ENCODE measurements at regions not wholly inside any gene's neighbourhood (a gene's known extent, or its start where the extent isn't known, plus 50 kb on each side); places are given as distances from the start of the nearest gene placed in this dataset.

DNA sequence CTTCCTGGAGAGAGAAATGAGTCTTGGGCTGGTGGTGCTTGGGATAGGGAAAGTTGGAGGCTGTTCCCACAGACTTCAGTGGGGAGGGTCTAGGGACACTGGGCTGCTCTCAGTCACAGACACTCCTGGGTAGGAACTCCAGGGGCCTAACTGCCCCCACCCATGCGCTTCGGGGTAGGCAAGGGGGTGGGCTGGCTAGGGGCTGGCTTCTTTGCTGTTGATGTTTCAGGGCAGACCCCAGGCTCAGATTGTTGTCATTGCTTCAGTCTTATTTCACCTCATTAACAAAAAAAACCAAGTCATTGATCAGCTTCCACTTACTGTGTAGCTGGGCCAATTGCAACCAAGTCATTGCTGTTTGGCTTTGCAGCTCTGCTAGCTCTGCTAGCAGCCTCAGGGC is 160.1 kb upstream of the CSF3R start:
- Histone ChIP-seq H3K23ac (ENCODE audit: insufficient read length) (no peak overlapping the region), H3K23me2 (ENCODE audit: low read depth, low read length) (no peaks in the 10 kb centered on the region), H3K4me3 (ENCODE audit: extremely low read depth in 1 of 4, insufficient read depth in 2 of 4, low read depth in 3 of 4, low read length in 4 of 4) (no peak overlapping the region), H4K8ac (ENCODE audit: extremely low read depth, insufficient read depth, low read length) (no peak overlapping the region), H3K4me2 (ENCODE audit: insufficient read depth in 1 of 2, low read depth in 2 of 2, low read length in 2 of 2) (no peak overlapping the region), H3K9ac (replicated peaks in 1 of 4; ENCODE audit: extremely low read depth in 1 of 4, low read depth in 3 of 4, low read length in 3 of 4) (no peak overlapping the region), H3K27ac (ENCODE audit: low read depth, low read length) (no peak overlapping the region; the same call in 1 of the 2 replicates), H3K56ac (replicated peaks; ENCODE audit: insufficient read length, low read depth, low read length) (no peak overlapping the region), H3K4me1 (replicated peaks in 1 of 4; ENCODE audit: control insufficient read depth in 3 of 4, insufficient read depth in 4 of 4, low read length in 3 of 4) (peaks cover 0 to 3% (median 3%) of the 10 kb centered on the region in 4 experiments; a peak in 3 of 7 replicates), H2BK5ac (ENCODE audit: low read depth, low read length) (no peak overlapping the region), H3K4ac (replicated peaks; ENCODE audit: insufficient read length, low read depth, low read length) (no peak overlapping the region), H4K91ac (replicated peaks; ENCODE audit: insufficient read length, low read length) (no peak overlapping the region), H2BK15ac (ENCODE audit: low read length) (no peak overlapping the region), H3K27me3 (replicated peaks in 1 of 4; ENCODE audit: control insufficient read depth in 3 of 4, extremely low read depth in 1 of 4, insufficient read depth in 3 of 4, low read length in 3 of 4) (no peaks in the 10 kb centered on the region), H2BK120ac (replicated peaks; ENCODE audit: low read depth, low read length) (no peak overlapping the region), H4K20me1 (replicated peaks in 1 of 2; ENCODE audit: control insufficient read depth in 1 of 2, insufficient read depth in 2 of 2, low read length in 2 of 2) (no peaks in the 10 kb centered on the region), H4K5ac (ENCODE audit: insufficient read length, low read depth, low read length) (no peak overlapping the region), H3K79me2 (ENCODE audit: control insufficient read depth in 1 of 2, insufficient read depth in 2 of 2, low read length in 2 of 2) (no peaks in the 10 kb centered on the region), H2AFZ (ENCODE audit: low read length) (no peak overlapping the region), H2BK20ac (ENCODE audit: low read length) (no peak overlapping the region), H3K36me3 (ENCODE audit: control insufficient read depth in 2 of 4, insufficient read depth in 4 of 4, low read length in 3 of 4) (no peaks in the 10 kb centered on the region), H2AK5ac (ENCODE audit: low read depth, low read length) (no peak overlapping the region), H3K18ac (ENCODE audit: extremely low read depth, low read length) (no peak overlapping the region), H3K79me1 (ENCODE audit: low read depth, low read length) (no peaks in the 10 kb centered on the region), H3K9me3 (ENCODE audit: insufficient read depth in 2 of 2, low read depth in 1 of 2, low read length in 1 of 2) (no peaks in the 10 kb centered on the region), H2BK12ac (ENCODE audit: low read depth, low read length) (no peak overlapping the region), H3K14ac (ENCODE audit: insufficient read length) (no peak overlapping the region)
- 100% methylated on average over 2 of the region's 2 CpGs; no CpG with 5 or more reads in 1 of the 2 experiments for WGBS, 2 experiments (ENCODE audit: extremely low coverage in 1 of 2, insufficient coverage in 1 of 2, insufficient read length in 1 of 2, insufficient replicate concordance in 2 of 2, low coverage in 1 of 2, low lambda C conversion rate in 2 of 2, missing lambda C conversion rate in 1 of 2)
- DNase-seq (ENCODE audit: low read depth in 1 of 2, low spot score in 2 of 2) (no peak), FAIRE-seq (no peak)
- CTCF ChIA-PET (ENCODE audit: partially characterized antibody), result interaction anchor here (0.8 to 19.8 kb wide), 11 partner anchors 9 to 263 kb away, joined by 3 to 303 read pairs (median 3); no protein-coding TSS in a partner anchor
- POLR2A ChIA-PET (ENCODE audit: partially characterized antibody), result no interaction called here
- TF ChIP-seq BCL11A (IDR thresholded peaks at IDR 0.05; ENCODE audit: low read depth in 2 of 2, low read length in 2 of 2), result no peak
- TF ChIP-seq JUND (IDR thresholded peaks at IDR 0.05; ENCODE audit: low read length), result no peak
- no peak for TF ChIP-seq RXRA (IDR thresholded peaks at IDR 0.05; ENCODE audit: insufficient read depth, low read depth, low read length)
- TF ChIP-seq SAP30 (IDR thresholded peaks at IDR 0.05; ENCODE audit: insufficient read depth, insufficient replicate concordance, low read length), result no peak
- TF ChIP-seq SP4 (IDR thresholded peaks at IDR 0.05; ENCODE audit: low read length), result no peak
- TF ChIP-seq KDM5A (IDR thresholded peaks at IDR 0.05; ENCODE audit: low read length), result no peak
- no peak for TF ChIP-seq MAX (IDR thresholded peaks at IDR 0.05)
- TF ChIP-seq RNF2 (IDR thresholded peaks at IDR 0.05; ENCODE audit: borderline replicate concordance, low read depth, low read length, missing control alignments, poor library complexity, severe bottlenecking), result no peak
- TF ChIP-seq HDAC2 (IDR thresholded peaks at IDR 0.05; ENCODE audit: borderline replicate concordance in 1 of 2, low read depth in 2 of 2, low read length in 2 of 2), result no peak
- TF ChIP-seq RAD21 (IDR thresholded peaks at IDR 0.05 in 1 of 2, conservative IDR thresholded peaks at IDR 0.05 in 1 of 2; ENCODE audit: low read depth in 2 of 2, low read length in 2 of 2), result no peak
- TF ChIP-seq TCF12 (IDR thresholded peaks at IDR 0.05; ENCODE audit: low read depth, low read length), result no peak
- no peak for TF ChIP-seq TBP (IDR thresholded peaks at IDR 0.05; ENCODE audit: low read depth, low read length)
- TF ChIP-seq KDM4A (IDR thresholded peaks at IDR 0.05; ENCODE audit: low read depth, low read length, severe bottlenecking), result no peak
- TF ChIP-seq YY1 (IDR thresholded peaks at IDR 0.05; ENCODE audit: low read depth, low read length), result no peak

Measured in H1 (cell line).